ENCODE measurements at regions not wholly inside any gene's neighbourhood (a gene's known extent, or its start where the extent isn't known, plus 50 kb on each side); places are given as distances from the start of the nearest gene placed in this dataset.

DNA sequence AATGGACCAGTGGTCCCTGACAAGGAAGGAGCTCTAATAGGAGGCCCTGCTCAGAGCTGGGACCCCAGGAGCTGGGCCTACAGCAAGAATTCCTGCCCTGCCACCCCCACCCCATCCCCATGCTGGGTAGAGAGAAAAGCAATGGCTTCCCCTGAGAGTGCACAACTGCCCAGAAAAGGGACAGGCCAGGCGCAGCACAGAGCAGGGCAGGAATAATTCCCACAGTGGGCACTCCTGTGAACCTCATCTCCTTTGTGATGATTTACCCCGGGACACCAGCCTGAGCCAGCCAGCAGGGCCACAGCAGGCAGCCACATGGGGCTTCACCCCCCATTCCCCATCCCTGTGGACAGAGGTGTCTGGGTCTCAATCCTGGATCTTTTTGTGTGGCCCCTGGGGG lies 104.0 kb upstream of the IQSEC1 start:
- Mint-ChIP-seq H3K27me3 (peaks cover 3 to 19% of the 10 kb centered on the region in 2 donors), H3K4me1 (no peaks in the 10 kb centered on the region), H3K36me3 (peaks cover 0 to 22% (median 3%) of the 10 kb centered on the region in 3 donors), H3K9me3 (peaks cover 11 to 19% (median 13%) of the 10 kb centered on the region in 5 donors), H3K27ac (no peak overlapping the region), H3K4me3 (no peak overlapping the region)
- no peak overlapping the region for H3K4me3 ChIP-seq (ENCODE audit: low read length)
- DNase-seq: no peak
- CTCF ChIA-PET: no interaction called here
- no peaks in the 10 kb centered on the region for H3K9me3 ChIP-seq (ENCODE audit: low read length)
- H3K36me3 ChIP-seq (ENCODE audit: insufficient read depth, low read length): no peaks in the 10 kb centered on the region
- POLR2A ChIA-PET: no interaction called here
- H3K27me3 ChIP-seq (ENCODE audit: insufficient read depth, low read length, poor library complexity, severe bottlenecking): no peaks in the 10 kb centered on the region
- no peaks in the 10 kb centered on the region for H3K4me1 ChIP-seq (ENCODE audit: insufficient read depth, low read length)
- H3K27ac ChIP-seq (ENCODE audit: low read depth, low read length): no peak overlapping the region

DNA sequence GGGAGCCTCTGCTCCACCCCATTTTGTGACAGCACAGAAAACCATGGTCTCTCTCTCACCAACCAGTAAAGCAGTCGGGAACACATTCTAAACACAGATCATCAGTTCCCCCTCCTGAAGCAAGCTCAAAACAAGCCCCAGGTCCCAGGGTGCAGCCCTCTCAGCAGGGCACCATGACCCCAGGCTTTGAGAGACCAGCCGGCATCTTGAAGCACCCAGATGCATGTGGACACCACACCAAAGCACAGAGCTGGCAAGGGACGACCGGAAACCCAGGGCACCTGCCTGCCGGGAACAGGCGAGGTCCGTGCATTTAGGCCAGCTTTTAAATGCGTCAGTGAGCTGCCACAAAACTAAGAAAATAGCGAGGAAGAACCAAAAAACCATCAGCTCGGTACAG lies 103.2 kb upstream of the IQSEC1 start:
- Histone ChIP-seq H3K27me3 (ENCODE audit: insufficient read depth, low read length, poor library complexity, severe bottlenecking) (no peaks in the 10 kb centered on the region), H3K27ac (ENCODE audit: low read depth, low read length) (no peak overlapping the region), H3K4me3 (ENCODE audit: low read length) (no peak overlapping the region), H3K9me3 (ENCODE audit: low read length) (no peaks in the 10 kb centered on the region), H3K4me1 (ENCODE audit: insufficient read depth, low read length) (no peaks in the 10 kb centered on the region), H3K36me3 (ENCODE audit: insufficient read depth, low read length) (no peaks in the 10 kb centered on the region)
- H3K27ac Mint-ChIP-seq: no peak overlapping the region
- peaks cover 3 to 14% of the 10 kb centered on the region in 2 donors for H3K27me3 Mint-ChIP-seq
- ChIA-PET CTCF (no interaction called here), POLR2A (no interaction called here)
- DNase-seq: no peak
- peaks cover 11 to 19% (median 13%) of the 10 kb centered on the region in 5 donors for H3K9me3 Mint-ChIP-seq
- peaks cover 0 to 21% (median 3%) of the 10 kb centered on the region in 3 donors for H3K36me3 Mint-ChIP-seq
- no peak overlapping the region for H3K4me3 Mint-ChIP-seq
- no peaks in the 10 kb centered on the region for H3K4me1 Mint-ChIP-seq

DNA sequence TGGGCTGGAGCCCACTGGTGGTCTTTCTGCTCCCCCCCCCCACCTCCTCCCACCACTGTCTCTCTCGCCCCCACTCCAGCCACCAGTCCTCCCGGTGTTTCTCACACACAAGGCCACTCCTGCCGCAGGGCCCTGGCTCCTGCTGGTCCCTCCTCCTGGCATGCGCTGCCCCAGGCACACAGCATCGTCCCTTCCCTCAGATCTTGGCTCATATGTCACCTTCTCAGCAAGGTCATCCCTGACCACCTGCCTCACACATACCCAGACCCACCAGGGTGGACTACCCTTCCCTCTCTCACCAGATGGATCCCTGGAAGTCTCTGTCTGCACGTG lies 101.5 kb upstream of the IQSEC1 start:
- Mint-ChIP-seq H3K36me3 (peaks cover 0 to 14% (median 3%) of the 10 kb centered on the region in 3 donors), H3K4me3 (no peak overlapping the region), H3K4me1 (no peaks in the 10 kb centered on the region), H3K27ac (no peak overlapping the region), H3K9me3 (peaks cover 8 to 14% (median 13%) of the 10 kb centered on the region in 5 donors), H3K27me3 (peaks cover 2 to 11% of the 10 kb centered on the region in 2 donors)
- no peaks in the 10 kb centered on the region for H3K27me3 ChIP-seq (ENCODE audit: insufficient read depth, low read length, poor library complexity, severe bottlenecking)
- POLR2A ChIA-PET: no interaction called here
- H3K4me3 ChIP-seq (ENCODE audit: low read length): no peak overlapping the region
- H3K36me3 ChIP-seq (ENCODE audit: insufficient read depth, low read length): no peaks in the 10 kb centered on the region
- CTCF ChIA-PET: no interaction called here
- H3K9me3 ChIP-seq (ENCODE audit: low read length): no peaks in the 10 kb centered on the region
- no peak for DNase-seq
- H3K27ac ChIP-seq (ENCODE audit: low read depth, low read length): no peak overlapping the region
- H3K4me1 ChIP-seq (ENCODE audit: insufficient read depth, low read length): no peaks in the 10 kb centered on the region

DNA sequence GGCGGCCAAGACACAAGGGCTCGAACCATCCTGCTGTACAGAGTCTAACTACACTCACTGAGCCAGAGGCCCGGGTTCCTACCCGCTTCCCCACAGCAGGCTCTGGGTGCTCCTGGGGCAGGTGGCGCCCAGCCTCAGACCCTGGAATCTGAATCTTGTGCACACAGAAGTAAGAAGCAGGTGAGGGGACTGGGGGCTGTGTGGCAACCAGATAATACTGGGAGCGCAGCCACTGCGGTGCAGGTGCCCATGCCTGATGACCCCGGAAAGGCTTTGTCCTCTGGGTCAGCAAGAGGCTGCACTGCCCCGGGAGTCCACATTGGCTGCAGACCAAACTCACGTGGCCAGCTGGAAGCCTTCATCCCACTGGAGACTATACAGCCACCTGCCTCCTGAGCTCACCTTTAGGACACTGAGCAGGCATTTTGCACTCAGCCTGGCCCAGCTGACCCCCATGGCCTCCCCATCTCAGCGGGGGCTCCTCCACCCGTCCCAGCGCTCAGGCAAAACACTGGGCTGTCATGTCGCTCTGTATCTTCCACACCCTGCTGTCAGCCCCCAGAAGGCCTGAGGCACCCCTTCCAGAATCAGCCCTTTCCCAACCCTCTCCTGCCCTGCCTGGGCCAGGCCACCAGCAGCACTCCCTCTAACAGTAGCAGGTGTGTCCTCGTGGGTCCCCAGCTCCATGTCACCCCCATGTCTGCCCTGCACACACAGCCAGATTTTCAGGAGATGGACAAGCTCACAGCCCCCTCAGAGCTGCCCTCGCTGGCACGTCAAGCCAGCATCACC lies 101.0 kb upstream of the IQSEC1 start:
- Mint-ChIP-seq H3K9me3 (peaks cover 9 to 13% (median 12%) of the 10 kb centered on the region in 5 donors), H3K27me3 (peaks cover 4 to 11% of the 10 kb centered on the region in 2 donors), H3K36me3 (peaks cover 0 to 13% (median 3%) of the 10 kb centered on the region in 3 donors), H3K4me1 (no peaks in the 10 kb centered on the region), H3K27ac (no peak overlapping the region), H3K4me3 (no peak overlapping the region)
- Histone ChIP-seq H3K4me1 (ENCODE audit: insufficient read depth, low read length) (no peaks in the 10 kb centered on the region), H3K36me3 (ENCODE audit: insufficient read depth, low read length) (no peaks in the 10 kb centered on the region), H3K9me3 (ENCODE audit: low read length) (no peaks in the 10 kb centered on the region), H3K27me3 (ENCODE audit: insufficient read depth, low read length, poor library complexity, severe bottlenecking) (no peaks in the 10 kb centered on the region), H3K27ac (ENCODE audit: low read depth, low read length) (no peak overlapping the region), H3K4me3 (ENCODE audit: low read length) (no peak overlapping the region)
- POLR2A ChIA-PET: no interaction called here
- CTCF ChIA-PET: no interaction called here
- no peak for DNase-seq

DNA sequence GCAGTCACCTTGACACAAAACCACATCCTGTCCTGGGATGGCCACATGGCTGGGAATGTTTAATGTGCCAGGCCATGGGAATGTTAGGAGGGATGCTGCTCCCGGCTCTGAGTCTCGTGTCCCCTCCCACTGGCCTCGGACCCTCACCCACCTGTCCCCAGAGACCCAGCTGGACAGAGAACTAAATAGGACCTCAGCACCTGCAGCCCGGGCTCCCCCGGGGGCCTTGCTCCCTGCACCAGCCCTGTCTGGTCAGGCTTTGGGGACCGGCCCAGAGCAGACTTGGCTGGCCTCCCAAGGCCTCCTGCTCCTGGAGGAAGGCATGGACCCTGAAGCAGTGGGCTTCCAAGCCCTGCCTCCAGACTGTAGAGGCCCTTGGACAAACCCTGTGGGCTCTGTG lies 100.0 kb upstream of the IQSEC1 start:
- CTCF ChIA-PET: interaction anchor here (1.0 kb wide), 1 partner anchor 57 kb away, joined by 3 read pairs; no protein-coding TSS in a partner anchor
- Histone ChIP-seq H3K9me3 (ENCODE audit: low read length) (no peaks in the 10 kb centered on the region), H3K36me3 (ENCODE audit: insufficient read depth, low read length) (no peaks in the 10 kb centered on the region), H3K27me3 (ENCODE audit: insufficient read depth, low read length, poor library complexity, severe bottlenecking) (no peaks in the 10 kb centered on the region), H3K4me1 (ENCODE audit: insufficient read depth, low read length) (no peaks in the 10 kb centered on the region), H3K4me3 (ENCODE audit: low read length) (no peak overlapping the region), H3K27ac (ENCODE audit: low read depth, low read length) (no peak overlapping the region)
- Mint-ChIP-seq H3K4me3 (no peak overlapping the region), H3K27ac (no peak overlapping the region), H3K36me3 (peaks cover 0 to 3% (median 2%) of the 10 kb centered on the region in 3 donors), H3K4me1 (no peaks in the 10 kb centered on the region), H3K9me3 (peaks cover 0 to 6% (median 3%) of the 10 kb centered on the region in 5 donors), H3K27me3 (peaks cover 4 to 11% of the 10 kb centered on the region in 2 donors)
- POLR2A ChIA-PET: no interaction called here
- no peak for DNase-seq

DNA sequence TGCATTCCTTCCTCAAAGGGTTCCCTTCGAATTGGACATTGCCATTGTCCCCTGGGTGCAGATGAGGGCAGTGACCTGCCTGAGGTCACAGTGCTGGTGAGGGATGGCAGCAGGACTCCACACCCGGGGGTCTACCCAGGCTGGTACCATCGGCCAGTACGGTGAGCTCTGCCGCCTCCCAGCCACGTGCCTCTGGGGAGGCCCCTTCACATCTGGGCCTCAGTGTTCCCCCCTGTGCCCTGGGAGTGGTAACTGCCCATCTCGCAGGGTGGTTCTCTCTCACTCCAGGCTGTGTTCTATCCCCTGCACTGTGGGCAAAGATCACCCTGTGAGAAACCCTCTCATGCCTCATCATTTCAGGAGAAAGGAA lies 99.4 kb upstream of the IQSEC1 start:
- ChIA-PET POLR2A (no interaction called here), CTCF (interaction anchor here (1.0 kb wide), 1 partner anchor 57 kb away, joined by 3 read pairs; no protein-coding TSS in a partner anchor)
- Histone ChIP-seq H3K27ac (ENCODE audit: low read depth, low read length) (no peak overlapping the region), H3K36me3 (ENCODE audit: insufficient read depth, low read length) (no peaks in the 10 kb centered on the region), H3K9me3 (ENCODE audit: low read length) (no peaks in the 10 kb centered on the region), H3K4me3 (ENCODE audit: low read length) (no peak overlapping the region), H3K4me1 (ENCODE audit: insufficient read depth, low read length) (no peaks in the 10 kb centered on the region), H3K27me3 (ENCODE audit: insufficient read depth, low read length, poor library complexity, severe bottlenecking) (no peaks in the 10 kb centered on the region)
- H3K4me3 Mint-ChIP-seq: no peak overlapping the region
- H3K9me3 Mint-ChIP-seq: peaks cover 0 to 6% (median 0%) of the 10 kb centered on the region in 5 donors
- no peak for DNase-seq
- no peaks in the 10 kb centered on the region for H3K4me1 Mint-ChIP-seq
- no peak overlapping the region for H3K27ac Mint-ChIP-seq
- H3K27me3 Mint-ChIP-seq: peaks cover 4 to 11% of the 10 kb centered on the region in 2 donors
- H3K36me3 Mint-ChIP-seq: peaks cover 0 to 2% (median 0%) of the 10 kb centered on the region in 3 donors

DNA sequence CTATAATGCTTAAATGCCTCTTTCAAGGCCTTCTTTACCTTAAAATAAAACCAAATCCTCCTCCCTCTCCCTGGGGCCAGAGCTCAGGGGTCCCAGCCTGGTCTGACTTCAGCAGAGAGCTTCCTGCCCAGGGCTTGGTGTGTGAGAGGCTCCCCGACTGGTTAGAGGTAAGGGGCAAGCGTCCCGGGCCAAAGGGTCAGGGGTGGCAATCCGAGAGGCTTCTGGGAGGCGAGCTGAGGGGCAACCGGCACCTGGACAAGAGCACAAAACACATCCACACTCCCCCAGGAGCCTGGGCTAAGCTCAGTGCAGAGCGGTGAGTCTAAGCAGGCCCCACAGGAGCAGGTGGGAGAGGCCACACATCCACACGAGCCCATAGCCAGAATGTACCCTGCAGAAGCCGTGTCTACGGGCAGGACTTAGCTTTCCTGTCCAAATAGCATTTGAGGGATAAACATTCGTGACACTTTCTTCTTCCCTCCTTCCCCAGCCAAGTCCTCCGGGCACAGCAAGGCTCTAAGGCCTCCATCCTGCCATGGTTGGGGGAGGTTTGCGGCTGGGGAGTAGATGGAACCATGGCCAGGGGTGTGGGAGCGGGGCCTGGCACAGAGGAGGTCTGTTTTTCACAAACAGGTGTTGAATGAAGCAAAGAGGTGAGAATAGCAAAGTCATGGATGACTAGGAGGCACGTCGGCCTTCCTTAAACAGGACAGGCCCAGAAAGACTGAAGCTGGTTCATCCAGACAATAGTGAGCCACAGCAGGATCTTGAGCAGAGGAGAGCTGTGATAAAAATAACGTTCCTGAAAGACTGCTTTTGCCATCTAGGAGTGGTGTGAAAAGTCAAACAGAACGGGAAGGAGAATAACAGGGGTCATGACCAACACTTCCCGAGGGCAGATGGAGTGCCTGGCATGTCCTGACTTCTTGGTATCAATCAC lies 98.7 kb upstream of the IQSEC1 start:
- Histone ChIP-seq H3K27ac (ENCODE audit: low read depth, low read length) (no peak overlapping the region), H3K36me3 (ENCODE audit: insufficient read depth, low read length) (no peaks in the 10 kb centered on the region), H3K4me1 (ENCODE audit: insufficient read depth, low read length) (no peaks in the 10 kb centered on the region), H3K27me3 (ENCODE audit: insufficient read depth, low read length, poor library complexity, severe bottlenecking) (no peaks in the 10 kb centered on the region), H3K4me3 (ENCODE audit: low read length) (no peak overlapping the region), H3K9me3 (ENCODE audit: low read length) (no peaks in the 10 kb centered on the region)
- no peaks in the 10 kb centered on the region for H3K4me1 Mint-ChIP-seq
- H3K36me3 Mint-ChIP-seq: peaks cover 0 to 2% (median 0%) of the 10 kb centered on the region in 3 donors
- peaks cover 4 to 12% of the 10 kb centered on the region in 2 donors for H3K27me3 Mint-ChIP-seq
- H3K4me3 Mint-ChIP-seq: no peak overlapping the region
- peaks cover 0 to 6% (median 0%) of the 10 kb centered on the region in 5 donors for H3K9me3 Mint-ChIP-seq
- ChIA-PET CTCF (interaction anchor here (1.0 kb wide), 1 partner anchor 58 kb away, joined by 3 read pairs; no protein-coding TSS in a partner anchor), POLR2A (no interaction called here)
- DNase-seq: no peak
- no peak overlapping the region for H3K27ac Mint-ChIP-seq

DNA sequence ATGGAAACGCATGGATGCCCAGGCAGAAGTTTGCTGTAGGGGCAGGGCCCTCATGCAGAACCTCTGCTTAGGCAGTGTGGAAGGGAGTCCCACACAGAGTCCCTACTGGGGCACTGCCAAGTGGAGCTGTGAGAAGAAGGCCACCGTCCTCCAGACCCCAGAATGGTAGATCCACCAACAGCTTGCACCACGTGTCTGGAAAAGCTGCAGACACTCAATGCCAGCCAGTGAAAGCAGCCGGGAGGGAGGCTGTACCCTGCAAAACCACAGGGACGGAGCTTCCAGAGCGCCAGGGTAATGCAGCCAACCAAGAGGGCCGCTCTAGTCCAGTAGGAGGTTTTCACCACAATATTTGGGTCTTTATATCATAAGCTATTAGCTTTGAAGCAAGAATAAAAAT lies 97.1 kb upstream of the IQSEC1 start:
- Histone ChIP-seq H3K27ac (ENCODE audit: low read depth, low read length) (no peak overlapping the region), H3K4me3 (ENCODE audit: low read length) (no peak overlapping the region), H3K4me1 (ENCODE audit: insufficient read depth, low read length) (no peaks in the 10 kb centered on the region), H3K36me3 (ENCODE audit: insufficient read depth, low read length) (no peaks in the 10 kb centered on the region), H3K27me3 (ENCODE audit: insufficient read depth, low read length, poor library complexity, severe bottlenecking) (no peaks in the 10 kb centered on the region), H3K9me3 (ENCODE audit: low read length) (no peaks in the 10 kb centered on the region)
- Mint-ChIP-seq H3K27ac (no peak overlapping the region), H3K9me3 (peaks cover 0 to 5% (median 0%) of the 10 kb centered on the region in 5 donors), H3K27me3 (peaks cover 7 to 9% of the 10 kb centered on the region in 2 donors), H3K4me3 (no peak overlapping the region), H3K36me3 (no peaks in the 10 kb centered on the region), H3K4me1 (no peaks in the 10 kb centered on the region)
- POLR2A ChIA-PET: no interaction called here
- no peak for DNase-seq
- CTCF ChIA-PET: no interaction called here

All from CD8-positive, alpha-beta memory T cell (primary cell).